C4-2B (cell line): ENCODE measurements at regions not wholly inside any gene's neighbourhood (a gene's known extent, or its start where the extent isn't known, plus 50 kb on each side); places are given as distances from the start of the nearest gene placed in this dataset.

Experiments used
- CTCF ChIP-seq: fragments of 450-650 bp; conservative IDR thresholded peaks from 2 replicates; pipeline ENCODE4 v1.5.1; 2017; ENCODE audit warnings: mild to moderate bottlenecking
- ZFX ChIP-seq: fragments of 450-650 bp; IDR thresholded peaks from 2 replicates; pipeline ENCODE4 v1.6.1; 2017

- no peak for TF ChIP-seq CTCF
- no peak for TF ChIP-seq ZFX
These were observed 474.4 kb upstream of the EDIL3 start for GRCh38 chr5:84859056-84859455.
